ENCODE measurements at regions not wholly inside any gene's neighbourhood (a gene's known extent, or its start where the extent isn't known, plus 50 kb on each side); places are given as distances from the start of the nearest gene placed in this dataset.

DNA sequence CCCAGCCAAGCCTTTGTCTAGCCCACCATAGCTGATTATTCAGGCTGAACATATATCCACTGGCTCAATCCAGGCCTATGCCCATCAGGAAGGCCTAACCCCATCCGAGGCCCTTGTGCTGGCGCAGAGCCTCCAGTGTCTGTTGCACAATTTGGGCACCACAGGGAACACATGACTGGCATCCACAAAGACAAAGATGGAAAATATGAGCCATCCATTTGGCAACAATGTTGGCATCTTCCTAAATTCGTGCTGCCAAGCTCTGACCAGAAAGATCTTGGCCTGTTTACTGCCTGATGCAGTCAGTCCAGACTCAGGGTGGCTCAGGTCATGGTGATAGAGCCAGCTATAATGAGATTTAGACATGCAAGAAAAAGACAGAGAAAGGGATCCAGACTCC lies 233.8 kb downstream of the PIK3R1 start:
- Histone ChIP-seq H3K4me1 (ENCODE audit: control insufficient read depth in 1 of 2, insufficient read depth in 2 of 2, low read length in 2 of 2) (no peaks in the 10 kb centered on the region), H3K9ac (ENCODE audit: insufficient read depth, low read length, poor library complexity, severe bottlenecking) (no peak overlapping the region), H3K4me2 (replicated peaks; ENCODE audit: extremely low read depth, low read length, poor library complexity, severe bottlenecking) (no peak overlapping the region), H3K4me3 (replicated peaks in 1 of 3; ENCODE audit: low read depth in 2 of 3, low read length in 3 of 3) (no peak overlapping the region), H3K36me3 (replicated peaks in 1 of 2; ENCODE audit: control insufficient read depth in 1 of 2, insufficient read depth in 2 of 2, low read length in 2 of 2) (no peaks in the 10 kb centered on the region), H3K27me3 (ENCODE audit: control insufficient read depth in 2 of 2, insufficient read depth in 2 of 2, low read length in 2 of 2) (no peaks in the 10 kb centered on the region), H3K79me2 (ENCODE audit: insufficient read depth, low read length) (no peaks in the 10 kb centered on the region), H3K27ac (ENCODE audit: low read depth in 1 of 2, low read length in 2 of 2) (no peak overlapping the region), H4K20me1 (ENCODE audit: insufficient read depth, low read length) (no peaks in the 10 kb centered on the region), H2AFZ (ENCODE audit: insufficient read depth, low read depth, low read length, poor library complexity, severe bottlenecking) (no peak overlapping the region), H3K9me3 (replicated peaks in 1 of 2; ENCODE audit: control insufficient read depth in 1 of 2, insufficient read depth in 1 of 2, low read length in 2 of 2) (no peaks in the 10 kb centered on the region)
- intact Hi-C loops (cut with micrococcal nuclease), result no loop called here
- TF ChIP-seq, protein P1, sequence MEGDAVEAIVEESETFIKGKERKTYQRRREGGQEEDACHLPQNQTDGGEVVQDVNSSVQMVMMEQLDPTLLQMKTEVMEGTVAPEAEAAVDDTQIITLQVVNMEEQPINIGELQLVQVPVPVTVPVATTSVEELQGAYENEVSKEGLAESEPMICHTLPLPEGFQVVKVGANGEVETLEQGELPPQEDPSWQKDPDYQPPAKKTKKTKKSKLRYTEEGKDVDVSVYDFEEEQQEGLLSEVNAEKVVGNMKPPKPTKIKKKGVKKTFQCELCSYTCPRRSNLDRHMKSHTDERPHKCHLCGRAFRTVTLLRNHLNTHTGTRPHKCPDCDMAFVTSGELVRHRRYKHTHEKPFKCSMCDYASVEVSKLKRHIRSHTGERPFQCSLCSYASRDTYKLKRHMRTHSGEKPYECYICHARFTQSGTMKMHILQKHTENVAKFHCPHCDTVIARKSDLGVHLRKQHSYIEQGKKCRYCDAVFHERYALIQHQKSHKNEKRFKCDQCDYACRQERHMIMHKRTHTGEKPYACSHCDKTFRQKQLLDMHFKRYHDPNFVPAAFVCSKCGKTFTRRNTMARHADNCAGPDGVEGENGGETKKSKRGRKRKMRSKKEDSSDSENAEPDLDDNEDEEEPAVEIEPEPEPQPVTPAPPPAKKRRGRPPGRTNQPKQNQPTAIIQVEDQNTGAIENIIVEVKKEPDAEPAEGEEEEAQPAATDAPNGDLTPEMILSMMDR (IDR thresholded peaks at IDR 0.05), result no peak
- peaks cover 0 to 4% (median 1%) of the 10 kb centered on the region in 3 donors for H3K27me3 Mint-ChIP-seq (ENCODE audit: low read depth in 3 of 3)
- H3K9me3 Mint-ChIP-seq, result peaks cover 0 to 5% (median 3%) of the 10 kb centered on the region in 7 donors
- no peaks in the 10 kb centered on the region for H3K4me1 Mint-ChIP-seq
- no peaks in the 10 kb centered on the region for H3K36me3 Mint-ChIP-seq
- H3K27ac Mint-ChIP-seq, result peak overlapping the region in 3 of 7 donors; percentile 23 to 80 (median 63)
- peak in 1 of 3 donors; percentile 18 for DNase-seq
- WGBS (ENCODE audit: insufficient coverage), result 95% methylated on average over 2 of the region's 3 CpGs
- H3K4me3 Mint-ChIP-seq, result no peak overlapping the region

DNA sequence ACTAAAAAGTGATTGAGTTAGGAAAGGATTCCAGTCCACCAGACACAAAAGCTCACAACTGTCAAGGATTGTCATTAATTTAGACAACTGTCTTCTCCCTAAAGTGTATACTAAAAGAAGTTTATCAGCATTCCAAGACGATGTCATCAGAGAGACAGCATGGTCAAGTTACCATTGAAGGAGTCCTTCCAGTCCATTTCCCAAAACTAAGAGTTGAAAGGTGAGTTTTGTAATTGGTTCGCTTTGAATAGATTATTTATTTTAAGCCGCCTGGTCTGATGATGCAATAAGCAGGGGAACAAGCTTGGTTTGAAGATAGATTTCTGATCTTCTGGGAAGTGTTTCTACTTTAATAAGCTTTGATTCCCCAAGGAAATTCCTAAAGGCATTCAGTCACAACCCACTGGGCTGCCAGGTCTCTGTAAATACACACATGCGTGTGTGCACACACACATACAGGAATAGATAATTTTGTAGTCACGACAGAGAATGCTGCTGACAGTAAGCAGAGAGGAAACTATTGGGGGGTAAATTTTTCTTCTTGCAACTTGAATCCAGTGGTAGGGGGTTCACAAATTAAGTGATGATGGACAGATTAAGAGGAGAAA lies 234.8 kb downstream of the PIK3R1 start:
- Histone ChIP-seq H3K36me3 (replicated peaks in 1 of 2; ENCODE audit: control insufficient read depth in 1 of 2, insufficient read depth in 2 of 2, low read length in 2 of 2) (no peaks in the 10 kb centered on the region), H3K4me2 (replicated peaks; ENCODE audit: extremely low read depth, low read length, poor library complexity, severe bottlenecking) (no peak overlapping the region), H3K4me3 (replicated peaks in 1 of 3; ENCODE audit: low read depth in 2 of 3, low read length in 3 of 3) (no peak overlapping the region), H3K9me3 (replicated peaks in 1 of 2; ENCODE audit: control insufficient read depth in 1 of 2, insufficient read depth in 1 of 2, low read length in 2 of 2) (no peaks in the 10 kb centered on the region), H3K4me1 (ENCODE audit: control insufficient read depth in 1 of 2, insufficient read depth in 2 of 2, low read length in 2 of 2) (no peaks in the 10 kb centered on the region), H3K27ac (ENCODE audit: low read depth in 1 of 2, low read length in 2 of 2) (no peak overlapping the region), H3K9ac (ENCODE audit: insufficient read depth, low read length, poor library complexity, severe bottlenecking) (no peak overlapping the region), H4K20me1 (ENCODE audit: insufficient read depth, low read length) (no peaks in the 10 kb centered on the region), H2AFZ (ENCODE audit: insufficient read depth, low read depth, low read length, poor library complexity, severe bottlenecking) (no peak overlapping the region), H3K79me2 (ENCODE audit: insufficient read depth, low read length) (no peaks in the 10 kb centered on the region), H3K27me3 (ENCODE audit: control insufficient read depth in 2 of 2, insufficient read depth in 2 of 2, low read length in 2 of 2) (no peaks in the 10 kb centered on the region)
- no peak overlapping the region for H3K4me3 Mint-ChIP-seq
- peaks cover 0 to 6% (median 3%) of the 10 kb centered on the region in 7 donors for H3K9me3 Mint-ChIP-seq
- no peaks in the 10 kb centered on the region for H3K36me3 Mint-ChIP-seq
- TF ChIP-seq, protein P1 (IDR thresholded peaks at IDR 0.05), result no peak
- no peaks in the 10 kb centered on the region for H3K4me1 Mint-ChIP-seq
- DNase-seq, result no peak
- no peak overlapping the region for H3K27ac Mint-ChIP-seq
- intact Hi-C loops (cut with micrococcal nuclease), result no loop called here
- peaks cover 0 to 4% (median 1%) of the 10 kb centered on the region in 3 donors for H3K27me3 Mint-ChIP-seq (ENCODE audit: low read depth in 3 of 3)
- WGBS (ENCODE audit: insufficient coverage), result 100% methylated on average over 1 of the region's 5 CpGs

All from CD14-positive monocyte (primary cell).